ENCODE measurements at regions not wholly inside any gene's neighbourhood (a gene's known extent, or its start where the extent isn't known, plus 50 kb on each side); places are given as distances from the start of the nearest gene placed in this dataset.
"Not testable (repeated sequence)": the region's sequence is repeated elsewhere in the genome, so short reads cannot be mapped to it uniquely, and the experiment has no call there.

GRCh38 chr9:42307449-42307848 lies 124.0 kb downstream of the SPATA31A6 start:
- not testable (repeated sequence) for H3K79me2 ChIP-seq; H3K4me1 ChIP-seq (ENCODE audit: insufficient read depth); H3K36me3 ChIP-seq (replicated peaks; ENCODE audit: insufficient read depth, low read depth); DNase-seq (ENCODE audit: low spot score); H3K27ac ChIP-seq; H2AFZ ChIP-seq; H3K27me3 ChIP-seq; H3K9me2 ChIP-seq (replicated peaks; ENCODE audit: insufficient read depth); H3K4me2 ChIP-seq; H3K4me3 ChIP-seq; H4K20me1 ChIP-seq (ENCODE audit: insufficient read depth, poor library complexity, severe bottlenecking); H3K9me3 ChIP-seq (ENCODE audit: low read depth)
- 9% methylated on average over 2 of the region's 2 CpGs for WGBS (ENCODE audit: low lambda C conversion rate, missing lambda C conversion rate)

- not testable (repeated sequence) for H3K4me2 ChIP-seq; H3K4me3 ChIP-seq; H3K36me3 ChIP-seq (replicated peaks; ENCODE audit: insufficient read depth, low read depth); H3K27ac ChIP-seq; H3K4me1 ChIP-seq (ENCODE audit: insufficient read depth); H3K27me3 ChIP-seq; DNase-seq (ENCODE audit: low spot score); H3K79me2 ChIP-seq; H4K20me1 ChIP-seq (ENCODE audit: insufficient read depth, poor library complexity, severe bottlenecking); H2AFZ ChIP-seq; H3K9me3 ChIP-seq (ENCODE audit: low read depth); H3K9me2 ChIP-seq (replicated peaks; ENCODE audit: insufficient read depth)
- 69% methylated on average over 2 of the region's 2 CpGs for WGBS (ENCODE audit: low lambda C conversion rate, missing lambda C conversion rate)
Observed at GRCh38 chr9:42310972-42311371, 127.5 kb downstream of the SPATA31A6 start.

- H3K4me2 ChIP-seq, H2AFZ ChIP-seq: not testable (repeated sequence)
- WGBS (ENCODE audit: low lambda C conversion rate, missing lambda C conversion rate) = 88% methylated on average over 5 of the region's 5 CpGs
Observed at GRCh38 chr9:42316026-42316425, 132.6 kb downstream of the SPATA31A6 start.

GRCh38 chr9:42317677-42318076 lies 134.2 kb downstream of the SPATA31A6 start:
- not testable (repeated sequence) for H3K4me2 ChIP-seq; H3K36me3 ChIP-seq (replicated peaks; ENCODE audit: insufficient read depth, low read depth); DNase-seq (ENCODE audit: low spot score); H2AFZ ChIP-seq; H4K20me1 ChIP-seq (ENCODE audit: insufficient read depth, poor library complexity, severe bottlenecking); H3K4me1 ChIP-seq (ENCODE audit: insufficient read depth); H3K9me3 ChIP-seq (ENCODE audit: low read depth); H3K27me3 ChIP-seq; H3K9me2 ChIP-seq (replicated peaks; ENCODE audit: insufficient read depth); H3K4me3 ChIP-seq; H3K79me2 ChIP-seq; H3K27ac ChIP-seq
- 36% methylated on average over 3 of the region's 3 CpGs for WGBS (ENCODE audit: low lambda C conversion rate, missing lambda C conversion rate)

More at GRCh38 chr9:42316026-42316425, 132.6 kb downstream of the SPATA31A6 start:
- H3K27me3 ChIP-seq; H4K20me1 ChIP-seq (ENCODE audit: insufficient read depth, poor library complexity, severe bottlenecking); H3K27ac ChIP-seq; H3K36me3 ChIP-seq (replicated peaks; ENCODE audit: insufficient read depth, low read depth); DNase-seq (ENCODE audit: low spot score); H3K9me2 ChIP-seq (replicated peaks; ENCODE audit: insufficient read depth); H3K4me3 ChIP-seq; H3K9me3 ChIP-seq (ENCODE audit: low read depth); H3K4me1 ChIP-seq (ENCODE audit: insufficient read depth); H3K79me2 ChIP-seq: not testable (repeated sequence)

DNA sequence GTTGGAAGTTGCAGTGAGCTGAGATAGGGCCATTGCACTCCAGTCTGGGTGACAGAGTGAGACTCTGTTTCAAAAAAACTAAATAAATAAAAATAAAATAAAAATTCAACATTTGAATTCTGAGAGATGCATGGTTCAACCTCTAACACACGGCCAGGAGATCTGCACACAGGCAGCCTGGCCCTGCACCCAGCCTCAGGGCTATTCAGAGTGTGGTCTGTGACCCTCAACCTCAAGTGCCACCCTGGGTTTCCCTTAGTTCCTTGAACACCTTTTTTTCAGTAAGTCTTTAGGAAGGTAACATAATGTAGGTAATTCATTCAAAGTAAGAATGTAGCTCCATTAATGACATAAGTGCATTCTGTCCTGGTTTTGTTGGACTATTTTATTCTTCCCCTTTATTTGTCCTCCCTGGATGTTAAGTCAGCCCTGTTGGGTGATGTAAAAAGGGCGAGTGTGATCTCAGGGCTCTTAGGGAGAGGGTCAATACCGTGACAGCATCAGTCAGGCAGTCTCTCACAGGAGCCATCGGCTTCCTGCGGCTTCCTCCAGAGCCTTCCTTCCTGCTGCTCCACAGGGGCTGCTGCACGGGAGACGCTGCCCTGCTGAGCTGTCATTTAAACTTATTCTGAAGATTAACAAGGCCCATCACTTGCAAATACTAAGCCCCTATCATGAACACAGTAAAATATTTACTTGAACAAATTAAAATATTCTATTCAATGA lies 139.8 kb downstream of the SPATA31A6 start:
- not testable (repeated sequence) for H3K79me2 ChIP-seq; DNase-seq (ENCODE audit: low spot score); H3K27ac ChIP-seq; H4K20me1 ChIP-seq (ENCODE audit: insufficient read depth, poor library complexity, severe bottlenecking); H2AFZ ChIP-seq; H3K4me2 ChIP-seq; H3K4me1 ChIP-seq (ENCODE audit: insufficient read depth); H3K9me3 ChIP-seq (ENCODE audit: low read depth); H3K9me2 ChIP-seq (replicated peaks; ENCODE audit: insufficient read depth); H3K27me3 ChIP-seq; H3K36me3 ChIP-seq (replicated peaks; ENCODE audit: insufficient read depth, low read depth); H3K4me3 ChIP-seq
- 21% methylated on average over 7 of the region's 7 CpGs for WGBS (ENCODE audit: low lambda C conversion rate, missing lambda C conversion rate)

DNA sequence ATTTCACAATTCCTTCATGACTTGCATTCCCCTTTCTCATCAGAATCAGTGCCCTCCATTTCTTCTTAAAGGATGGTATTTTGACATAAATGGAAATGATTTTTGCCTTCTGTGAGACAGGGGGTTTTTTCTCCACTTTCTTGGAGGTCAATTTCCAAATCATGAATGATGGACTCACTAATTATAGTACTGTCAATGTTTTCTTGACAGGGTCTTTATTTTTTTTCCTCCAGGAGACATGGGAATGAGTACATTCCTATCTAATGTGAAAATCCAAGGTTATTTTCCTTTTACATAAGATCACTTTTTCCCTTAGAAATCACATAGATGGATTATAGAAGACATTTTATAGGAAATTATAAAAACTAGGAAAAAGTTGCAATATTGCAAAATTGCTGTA lies 141.7 kb downstream of the SPATA31A6 start:
- not testable (repeated sequence) for H3K36me3 ChIP-seq (replicated peaks; ENCODE audit: insufficient read depth, low read depth); H3K27me3 ChIP-seq; H3K4me1 ChIP-seq (ENCODE audit: insufficient read depth); H3K9me3 ChIP-seq (ENCODE audit: low read depth); H4K20me1 ChIP-seq (ENCODE audit: insufficient read depth, poor library complexity, severe bottlenecking); DNase-seq (ENCODE audit: low spot score); H3K9me2 ChIP-seq (replicated peaks; ENCODE audit: insufficient read depth); H3K27ac ChIP-seq; H2AFZ ChIP-seq; H3K4me3 ChIP-seq; H3K79me2 ChIP-seq; H3K4me2 ChIP-seq

DNA sequence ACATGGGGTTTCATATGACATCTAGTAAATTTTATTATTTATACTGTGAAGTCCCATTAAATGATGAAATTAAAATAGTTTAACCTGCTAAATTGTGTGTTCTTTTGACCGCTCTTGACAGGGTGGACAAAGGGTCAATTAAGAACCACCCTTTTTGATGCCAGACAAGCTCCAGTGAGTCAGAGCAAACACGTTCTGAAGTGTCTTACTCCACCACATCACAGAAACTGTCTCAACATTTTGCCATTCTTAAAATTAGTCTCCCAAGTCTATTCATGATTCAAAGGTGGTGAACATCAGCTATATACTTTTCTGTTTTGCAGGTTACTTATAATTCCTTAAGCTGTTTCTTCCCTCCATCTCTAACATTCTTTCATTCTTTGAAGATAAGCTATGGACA lies 142.1 kb downstream of the SPATA31A6 start:
- not testable (repeated sequence) for H3K9me3 ChIP-seq (ENCODE audit: low read depth); H3K36me3 ChIP-seq (replicated peaks; ENCODE audit: insufficient read depth, low read depth); H3K4me2 ChIP-seq; H2AFZ ChIP-seq; H3K27me3 ChIP-seq; H3K79me2 ChIP-seq; DNase-seq (ENCODE audit: low spot score); H4K20me1 ChIP-seq (ENCODE audit: insufficient read depth, poor library complexity, severe bottlenecking); H3K4me3 ChIP-seq; H3K27ac ChIP-seq; H3K9me2 ChIP-seq (replicated peaks; ENCODE audit: insufficient read depth); H3K4me1 ChIP-seq (ENCODE audit: insufficient read depth)
- WGBS (ENCODE audit: low lambda C conversion rate, missing lambda C conversion rate) = 54% methylated on average over 2 of the region's 2 CpGs

DNA sequence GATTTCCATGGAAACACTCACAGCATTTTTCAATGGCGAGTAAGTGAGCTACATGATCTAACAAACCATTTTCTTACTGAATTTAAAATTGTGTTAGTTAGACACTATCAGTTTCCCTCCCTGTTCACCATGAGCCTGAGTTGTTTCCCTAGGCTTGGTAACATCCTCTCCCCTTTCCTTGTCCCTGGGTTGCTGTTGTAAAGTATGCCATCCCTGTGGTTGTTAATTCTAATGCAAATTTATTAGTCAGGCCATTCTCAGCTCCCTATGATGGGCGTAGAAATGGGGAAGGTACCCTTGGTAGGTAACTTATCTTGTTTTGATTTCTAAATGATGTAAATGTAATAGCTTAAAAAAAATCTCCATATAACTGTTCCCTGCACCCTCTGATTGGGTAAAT lies 143.0 kb downstream of the SPATA31A6 start:
- H3K36me3 ChIP-seq (replicated peaks; ENCODE audit: insufficient read depth, low read depth); H3K27ac ChIP-seq; H3K79me2 ChIP-seq; H3K4me2 ChIP-seq; DNase-seq (ENCODE audit: low spot score); H3K4me3 ChIP-seq; H2AFZ ChIP-seq; H3K27me3 ChIP-seq; H3K4me1 ChIP-seq (ENCODE audit: insufficient read depth); H4K20me1 ChIP-seq (ENCODE audit: insufficient read depth, poor library complexity, severe bottlenecking); H3K9me3 ChIP-seq (ENCODE audit: low read depth); H3K9me2 ChIP-seq (replicated peaks; ENCODE audit: insufficient read depth): not testable (repeated sequence)
- WGBS (ENCODE audit: low lambda C conversion rate, missing lambda C conversion rate) = 54% methylated on average over 2 of the region's 2 CpGs

DNA sequence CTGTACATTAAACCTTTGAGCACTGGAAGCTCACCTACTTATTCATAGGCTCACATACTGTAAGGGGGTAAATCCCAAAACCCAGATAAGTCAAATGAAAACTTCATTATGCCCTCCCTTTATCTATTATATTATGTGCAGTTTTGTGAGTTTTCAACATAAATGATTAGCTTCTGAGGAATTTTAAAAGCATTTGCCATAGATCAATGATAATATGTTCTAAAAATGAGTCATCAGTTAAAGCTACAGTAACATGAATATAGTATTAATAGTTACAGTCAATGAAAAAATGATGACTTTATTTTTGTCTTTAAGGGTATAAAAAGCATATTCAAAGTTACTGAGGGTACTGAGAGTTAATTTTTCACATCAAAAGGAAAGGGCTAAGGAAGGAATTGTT lies 151.9 kb downstream of the SPATA31A6 start:
- not testable (repeated sequence) for H3K27ac ChIP-seq; DNase-seq (ENCODE audit: low spot score); H3K27me3 ChIP-seq; H2AFZ ChIP-seq; H3K79me2 ChIP-seq; H3K4me1 ChIP-seq (ENCODE audit: insufficient read depth); H3K36me3 ChIP-seq (replicated peaks; ENCODE audit: insufficient read depth, low read depth); H4K20me1 ChIP-seq (ENCODE audit: insufficient read depth, poor library complexity, severe bottlenecking); H3K4me2 ChIP-seq; H3K9me3 ChIP-seq (ENCODE audit: low read depth); H3K4me3 ChIP-seq; H3K9me2 ChIP-seq (replicated peaks; ENCODE audit: insufficient read depth)

Data from hepatocyte (in vitro differentiated cells).